WTC11 (cell line): ENCODE measurements at regions not wholly inside any gene's neighbourhood (a gene's known extent, or its start where the extent isn't known, plus 50 kb on each side); places are given as distances from the start of the nearest gene placed in this dataset.

Experiments used
- ATAC-seq: fragments of 200-7000 bp; cut with Tn5 transposase; 2 replicates; pipeline ENCODE4 v1.10.0; 2021; ENCODE audit warnings: mild to moderate bottlenecking, moderate library complexity
- CTCF ChIA-PET: fragments of 300-600 bp; sonication (Branson Sonifier 250); formaldehyde crosslinking; loops from one replicate; lab custom pipeline; 2021; ENCODE audit warnings: antibody characterized with exemption; lab: Charles Lee
- POLR2A ChIA-PET: fragments of 350-600 bp; sonication (Branson Sonifier 250); formaldehyde crosslinking; loops from one replicate; lab custom pipeline; 2021; ENCODE audit warnings: antibody characterized with exemption; lab: Charles Lee
- DNase-seq: peaks from one replicate; pipeline ENCODE4 v3.0.0; 2021; ENCODE audit warnings: low spot score
- H3K27ac Mint-ChIP-seq: 2 replicates; pipeline ENCODE4 v1.8.0; 2021; ENCODE audit warnings: mixed read lengths
- H3K27me3 Mint-ChIP-seq: 2 replicates; pipeline ENCODE4 v1.8.0; 2021; ENCODE audit warnings: low read depth, mild to moderate bottlenecking, moderate library complexity, mixed read lengths
- H3K36me3 Mint-ChIP-seq: 2 replicates; pipeline ENCODE4 v1.8.0; 2021; ENCODE audit warnings: mixed read lengths
- H3K4me1 Mint-ChIP-seq: 2 replicates; pipeline ENCODE4 v1.8.0; 2022; ENCODE audit warnings: mixed read lengths
- H3K4me3 Mint-ChIP-seq: 2 replicates; pipeline ENCODE4 v1.8.0; 2021; ENCODE audit warnings: mild to moderate bottlenecking, moderate library complexity, mixed read lengths
- H3K9me3 Mint-ChIP-seq: 2 replicates; pipeline ENCODE4 v1.8.0; 2021; ENCODE audit warnings: mixed read lengths
- AR ChIP-seq: fragments of 250-450 bp; sonication (Bioruptor Pico); IDR thresholded peaks from 2 replicates; pipeline ENCODE4 v1.9.0; 2021; ENCODE audit warnings: mild to moderate bottlenecking
- CBFB ChIP-seq: sonication (generic); formaldehyde crosslinking; IDR thresholded peaks from 2 replicates; pipeline ENCODE4 v1.8.1; 2022; ENCODE audit warnings: mild to moderate bottlenecking, low read depth, missing genetic modification reagents
- E2F5 ChIP-seq: sonication (generic); formaldehyde crosslinking; IDR thresholded peaks from 2 replicates; pipeline ENCODE4 v1.8.1; 2022; ENCODE audit warnings: mild to moderate bottlenecking, moderate library complexity, missing genetic modification reagents
- FOXK1 ChIP-seq: sonication (generic); formaldehyde crosslinking; IDR thresholded peaks from 2 replicates; pipeline ENCODE4 v1.8.0; 2022; ENCODE audit warnings: mild to moderate bottlenecking, moderate library complexity, missing genetic modification reagents
- FOXP4 ChIP-seq: sonication (generic); formaldehyde crosslinking; IDR thresholded peaks from 2 replicates; pipeline ENCODE4 v1.8.0; 2022; ENCODE audit warnings: mild to moderate bottlenecking, missing genetic modification reagents
- NFE2L1 ChIP-seq: sonication (generic); formaldehyde crosslinking; IDR thresholded peaks from 2 replicates; pipeline ENCODE4 v1.8.1; 2023; ENCODE audit warnings: missing genetic modification reagents
- PRDM15 ChIP-seq: sonication (generic); formaldehyde crosslinking; IDR thresholded peaks from 2 replicates; pipeline ENCODE4 v1.8.0; 2022; ENCODE audit warnings: missing genetic modification reagents
- TEAD1 ChIP-seq: sonication (generic); formaldehyde crosslinking; IDR thresholded peaks from 2 replicates; pipeline ENCODE4 v1.8.0; 2022; ENCODE audit warnings: mild to moderate bottlenecking, missing genetic modification reagents
- ZBTB43 ChIP-seq: sonication (generic); formaldehyde crosslinking; IDR thresholded peaks from 2 replicates; pipeline ENCODE4 v1.8.1; 2023; ENCODE audit warnings: mild to moderate bottlenecking, missing genetic modification reagents
- TF ChIP-seq, protein P1 (sequence below): sonication (generic); formaldehyde crosslinking; IDR thresholded peaks from 2 replicates; pipeline ENCODE4 v1.8.1; 2022; ENCODE audit warnings: low read depth, missing genetic modification reagents, borderline replicate concordance
- TF ChIP-seq, protein P2 (sequence below): sonication (generic); formaldehyde crosslinking; IDR thresholded peaks from 2 replicates; pipeline ENCODE4 v1.8.0; 2022; ENCODE audit warnings: mild to moderate bottlenecking, missing genetic modification reagents
- TF ChIP-seq, protein P3 (sequence below): fragments of 200-600 bp; IDR thresholded peaks from 2 replicates; pipeline ENCODE4 v1.8.0; 2022; ENCODE audit warnings: antibody characterized with exemption

GRCh38 chr9:82115331-82115730, 126.8 kb downstream of the SPATA31D1 start:
- peaks cover 25% of the 10 kb centered on the region for H3K4me1 Mint-ChIP-seq
- CTCF ChIA-PET, result no interaction called here
- no peak overlapping the region for H3K4me3 Mint-ChIP-seq
- TF ChIP-seq PRDM15 (CRISPR knock-in tag), result no peak
- TF ChIP-seq, protein P1, sequence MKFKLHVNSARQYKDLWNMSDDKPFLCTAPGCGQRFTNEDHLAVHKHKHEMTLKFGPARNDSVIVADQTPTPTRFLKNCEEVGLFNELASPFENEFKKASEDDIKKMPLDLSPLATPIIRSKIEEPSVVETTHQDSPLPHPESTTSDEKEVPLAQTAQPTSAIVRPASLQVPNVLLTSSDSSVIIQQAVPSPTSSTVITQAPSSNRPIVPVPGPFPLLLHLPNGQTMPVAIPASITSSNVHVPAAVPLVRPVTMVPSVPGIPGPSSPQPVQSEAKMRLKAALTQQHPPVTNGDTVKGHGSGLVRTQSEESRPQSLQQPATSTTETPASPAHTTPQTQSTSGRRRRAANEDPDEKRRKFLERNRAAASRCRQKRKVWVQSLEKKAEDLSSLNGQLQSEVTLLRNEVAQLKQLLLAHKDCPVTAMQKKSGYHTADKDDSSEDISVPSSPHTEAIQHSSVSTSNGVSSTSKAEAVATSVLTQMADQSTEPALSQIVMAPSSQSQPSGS (CRISPR knock-in tag), result no peak
- TF ChIP-seq, all 79 proteins: peak for 0
- DNase-seq (no peak), ATAC-seq (no peak)
- POLR2A ChIA-PET, result no interaction called here
- Mint-ChIP-seq H3K9me3 (peaks cover 3% of the 10 kb centered on the region; the same call in 1 of the 2 replicates), H3K36me3 (no peaks in the 10 kb centered on the region), H3K27me3 (no peaks in the 10 kb centered on the region), H3K27ac (no peak overlapping the region)

GRCh38 chr9:82115900-82116299, 127.3 kb downstream of the SPATA31D1 start:
- Mint-ChIP-seq H3K4me3 (no peak overlapping the region), H3K27me3 (no peaks in the 10 kb centered on the region), H3K27ac (peak overlapping the region; percentile 54), H3K4me1 (peaks cover 25% of the 10 kb centered on the region), H3K36me3 (no peaks in the 10 kb centered on the region), H3K9me3 (peaks cover 3% of the 10 kb centered on the region; the same call in 1 of the 2 replicates)
- ATAC-seq (peak; percentile 24), DNase-seq (no peak)
- TF ChIP-seq TEAD1 (CRISPR knock-in tag) (no peak), ZBTB43 (no peak), FOXP4 (CRISPR knock-in tag) (no peak), FOXK1 (CRISPR knock-in tag) (no peak)
- POLR2A ChIA-PET, result no interaction called here
- CTCF ChIA-PET, result no interaction called here

GRCh38 chr9:82116556-82116955, 128.0 kb downstream of the SPATA31D1 start:
- H3K4me3 Mint-ChIP-seq, result no peak overlapping the region
- no peaks in the 10 kb centered on the region for H3K36me3 Mint-ChIP-seq
- peak; percentile 75 for ATAC-seq
- H3K4me1 Mint-ChIP-seq, result peaks cover 25% of the 10 kb centered on the region
- H3K27ac Mint-ChIP-seq, result peak overlapping the region; percentile 78; the same call in 1 of the 2 replicates
- H3K9me3 Mint-ChIP-seq, result no peaks in the 10 kb centered on the region
- H3K27me3 Mint-ChIP-seq, result no peaks in the 10 kb centered on the region
- DNase-seq, result no peak
- POLR2A ChIA-PET, result no interaction called here
- CTCF ChIA-PET, result interaction anchor here (0.5 kb wide), 1 partner anchor 38 kb away, joined by 4 read pairs; no protein-coding TSS in a partner anchor
- no peak for TF ChIP-seq AR
- no peak for TF ChIP-seq PRDM15 (CRISPR knock-in tag)
- TF ChIP-seq, protein P2, sequence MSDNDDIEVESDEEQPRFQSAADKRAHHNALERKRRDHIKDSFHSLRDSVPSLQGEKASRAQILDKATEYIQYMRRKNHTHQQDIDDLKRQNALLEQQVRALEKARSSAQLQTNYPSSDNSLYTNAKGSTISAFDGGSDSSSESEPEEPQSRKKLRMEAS (CRISPR knock-in tag), result no peak
- TF ChIP-seq E2F5 (CRISPR knock-in tag), result no peak
- no peak for TF ChIP-seq CBFB (CRISPR knock-in tag)
- no peak for TF ChIP-seq NFE2L1
- TF ChIP-seq, protein P3, sequence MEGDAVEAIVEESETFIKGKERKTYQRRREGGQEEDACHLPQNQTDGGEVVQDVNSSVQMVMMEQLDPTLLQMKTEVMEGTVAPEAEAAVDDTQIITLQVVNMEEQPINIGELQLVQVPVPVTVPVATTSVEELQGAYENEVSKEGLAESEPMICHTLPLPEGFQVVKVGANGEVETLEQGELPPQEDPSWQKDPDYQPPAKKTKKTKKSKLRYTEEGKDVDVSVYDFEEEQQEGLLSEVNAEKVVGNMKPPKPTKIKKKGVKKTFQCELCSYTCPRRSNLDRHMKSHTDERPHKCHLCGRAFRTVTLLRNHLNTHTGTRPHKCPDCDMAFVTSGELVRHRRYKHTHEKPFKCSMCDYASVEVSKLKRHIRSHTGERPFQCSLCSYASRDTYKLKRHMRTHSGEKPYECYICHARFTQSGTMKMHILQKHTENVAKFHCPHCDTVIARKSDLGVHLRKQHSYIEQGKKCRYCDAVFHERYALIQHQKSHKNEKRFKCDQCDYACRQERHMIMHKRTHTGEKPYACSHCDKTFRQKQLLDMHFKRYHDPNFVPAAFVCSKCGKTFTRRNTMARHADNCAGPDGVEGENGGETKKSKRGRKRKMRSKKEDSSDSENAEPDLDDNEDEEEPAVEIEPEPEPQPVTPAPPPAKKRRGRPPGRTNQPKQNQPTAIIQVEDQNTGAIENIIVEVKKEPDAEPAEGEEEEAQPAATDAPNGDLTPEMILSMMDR, result no peak
